NB4 (cell line): ENCODE measurements at regions not wholly inside any gene's neighbourhood (a gene's known extent, or its start where the extent isn't known, plus 50 kb on each side); places are given as distances from the start of the nearest gene placed in this dataset.

ENCODE experiments used
- DNase-seq: peaks from one replicate; pipeline ENCODE4 v3.0.0; 2010; ENCODE audit warnings: low read depth
- H3K4me3 ChIP-seq: one replicate; pipeline ENCODE4 v1.5.1; 2011; ENCODE audit warnings: mild to moderate bottlenecking, low read depth, low read length, moderate library complexity
- CTCF ChIP-seq: IDR thresholded peaks from one replicate; pipeline ENCODE4 v1.5.1; 2012; ENCODE audit warnings: low read depth, low read length
- MAX ChIP-seq: IDR thresholded peaks from 2 replicates; pipeline ENCODE4 v1.6.1; 2011; ENCODE audit warnings: low read depth, low read length
- MYC ChIP-seq: IDR thresholded peaks from 2 replicates; pipeline ENCODE4 v1.6.1; 2011; ENCODE audit warnings: low read depth, low read length
- POLR2A ChIP-seq: IDR thresholded peaks from 2 replicates; pipeline ENCODE4 v1.6.1; 2011; ENCODE audit warnings: mild to moderate bottlenecking; ENCODE audit not compliant: insufficient read length; ENCODE audit errors: extremely low read depth

GRCh38 chr13:66212511-66212910 is 1017.6 kb downstream of the PCDH9 start:
- peak; percentile 23 for DNase-seq
- TF ChIP-seq MYC (no peak), POLR2A (no peak), MAX (no peak), CTCF (no peak)
- H3K4me3 ChIP-seq = no peak overlapping the region

GRCh38 chr13:66210677-66211076 is 1019.5 kb downstream of the PCDH9 start:
- peak; percentile 15 for DNase-seq
- H3K4me3 ChIP-seq = no peak overlapping the region
- TF ChIP-seq CTCF (no peak), MYC (no peak), MAX (no peak), POLR2A (no peak)

GRCh38 chr13:66208589-66208988 is 1021.5 kb downstream of the PCDH9 start:
- DNase-seq = no peak
- no peak overlapping the region for H3K4me3 ChIP-seq
- TF ChIP-seq MAX (no peak), CTCF (no peak), MYC (no peak), POLR2A (no peak)

GRCh38 chr13:66207610-66208009 is 1022.5 kb downstream of the PCDH9 start:
- no peak for DNase-seq
- no peak for TF ChIP-seq CTCF
- no peak for TF ChIP-seq POLR2A
- TF ChIP-seq MYC = no peak
- TF ChIP-seq MAX = no peak
- no peak overlapping the region for H3K4me3 ChIP-seq

GRCh38 chr13:66205807-66206206 is 1024.3 kb downstream of the PCDH9 start:
- DNase-seq = no peak
- H3K4me3 ChIP-seq = no peak overlapping the region
- TF ChIP-seq MAX = no peak
- TF ChIP-seq CTCF = no peak
- TF ChIP-seq POLR2A = no peak
- no peak for TF ChIP-seq MYC

- TF ChIP-seq POLR2A (no peak), MYC (no peak), CTCF (no peak), MAX (no peak)
- no peak for DNase-seq
- no peak overlapping the region for H3K4me3 ChIP-seq
Observed at GRCh38 chr13:66200555-66200954, 1029.6 kb downstream of the PCDH9 start.
